HG03175 (cell line): ENCODE measurements at regions not wholly inside any gene's neighbourhood (a gene's known extent, or its start where the extent isn't known, plus 50 kb on each side); places are given as distances from the start of the nearest gene placed in this dataset.

Experiments
- ATAC-seq: cut with Tn5 transposase; IDR thresholded peaks from one replicate; pipeline ENCODE4 v1.9.1; 2021; ENCODE audit warnings: mild to moderate bottlenecking, moderate library complexity; ENCODE audit not compliant: unreplicated experiment

GRCh38 chr3:178059119-178059518 is 477.1 kb upstream of the KCNMB2 start:
- no peak for ATAC-seq

- no peak for ATAC-seq
These were observed 476.4 kb upstream of the KCNMB2 start for GRCh38 chr3:178059836-178060235.

- ATAC-seq, result no peak
These were observed 475.8 kb upstream of the KCNMB2 start for GRCh38 chr3:178060407-178060806.

GRCh38 chr3:178062126-178062525 is 474.1 kb upstream of the KCNMB2 start:
- ATAC-seq, result no peak

- no peak for ATAC-seq
These were observed 472.8 kb upstream of the KCNMB2 start for GRCh38 chr3:178063461-178063860.

GRCh38 chr3:178067721-178068120 is 468.5 kb upstream of the KCNMB2 start:
- no peak for ATAC-seq

- no peak for ATAC-seq
These were observed 463.6 kb upstream of the KCNMB2 start for GRCh38 chr3:178072391-178073305.

GRCh38 chr3:178073366-178073765 is 462.9 kb upstream of the KCNMB2 start:
- ATAC-seq, result no peak

GRCh38 chr3:178075344-178075743 is 460.9 kb upstream of the KCNMB2 start:
- ATAC-seq, result no peak

GRCh38 chr3:178078953-178079352 is 457.3 kb upstream of the KCNMB2 start:
- ATAC-seq, result no peak

GRCh38 chr3:178079966-178080365 is 456.3 kb upstream of the KCNMB2 start:
- no peak for ATAC-seq

- ATAC-seq, result no peak
These were observed 453.8 kb upstream of the KCNMB2 start for GRCh38 chr3:178082326-178082906.

GRCh38 chr3:178083906-178084866 is 452.1 kb upstream of the KCNMB2 start:
- ATAC-seq, result no peak

- no peak for ATAC-seq
These were observed 451.1 kb upstream of the KCNMB2 start for GRCh38 chr3:178084938-178085816.

- no peak for ATAC-seq
These were observed 450.5 kb upstream of the KCNMB2 start for GRCh38 chr3:178085817-178086123.

- ATAC-seq, result no peak
These were observed 450.0 kb upstream of the KCNMB2 start for GRCh38 chr3:178086144-178086825.

GRCh38 chr3:178087376-178087775 is 448.9 kb upstream of the KCNMB2 start:
- ATAC-seq, result no peak

- no peak for ATAC-seq
These were observed 447.3 kb upstream of the KCNMB2 start for GRCh38 chr3:178088963-178089362.

- ATAC-seq, result no peak
These were observed 445.3 kb upstream of the KCNMB2 start for GRCh38 chr3:178090899-178091298.

GRCh38 chr3:178095522-178095921 is 440.7 kb upstream of the KCNMB2 start:
- ATAC-seq, result no peak
